Uterus (tissue), 3 donors: ENCODE measurements at regions not wholly inside any gene's neighbourhood (a gene's known extent, or its start where the extent isn't known, plus 50 kb on each side); places are given as distances from the start of the nearest gene placed in this dataset.

Experiments
- DNase-seq, 2 donors: peaks; one replicate each; pipeline ENCODE4 v3.0.0-alpha.2; 2019 to 2020
- H3K27ac ChIP-seq, 2 donors: fragments of 200-600 bp; sonication (generic); 1 replicate in 1 of 2; 2 replicates in 1 of 2; pipeline ENCODE4 v1.5.1; 2016 to 2018
- H3K27me3 ChIP-seq, 2 donors: fragments of 200-600 bp; sonication (generic); one replicate each; pipeline ENCODE4 v1.5.1; 2018 to 2019; ENCODE audit warnings: control low read depth in 1 of 2
- H3K36me3 ChIP-seq, 2 donors: fragments of 200-600 bp; sonication (generic); one replicate each; pipeline ENCODE4 v1.5.1; 2019; ENCODE audit warnings: control low read depth in 1 of 2
- H3K4me1 ChIP-seq, 2 donors: fragments of 200-600 bp; sonication (generic); one replicate each; pipeline ENCODE4 v1.5.1; 2018 to 2019; ENCODE audit warnings: control low read depth in 1 of 2
- H3K4me3 ChIP-seq, 2 donors: fragments of 200-600 bp; sonication (generic); 1 replicate in 1 of 2; 2 replicates in 1 of 2; pipeline ENCODE4 v1.5.1; 2018 to 2019; ENCODE audit warnings: mild to moderate bottlenecking in 1 of 2
- H3K9me3 ChIP-seq, 2 donors: fragments of 200-600 bp; sonication (generic); one replicate each; pipeline ENCODE4 v1.5.1; 2019; ENCODE audit warnings: control low read depth in 1 of 2
- POLR2A ChIP-seq, 2 donors: fragments of 450-650 bp; IDR thresholded peaks; one replicate each; pipeline ENCODE4 v1.6.1; 2016; ENCODE audit warnings: antibody characterized with exemption in 2 of 2, mild to moderate bottlenecking in 1 of 2, moderate library complexity in 1 of 2
- intact Hi-C: fragments of 100-400 bp; cut with DNase I; formaldehyde crosslinking; loops from one replicate; pipeline ENCODE4 v1.15.1; 2023; ENCODE audit warnings: low total_unique reads
- TF ChIP-seq, protein P1 (sequence below), 4 experiments: fragments of 200-600 bp in 2 of 4; fragments of 450-650 bp in 2 of 4; sonication (generic) in 2 of 4; IDR thresholded peaks; one replicate each; pipeline ENCODE4 v1.5.1; 2016 to 2019; ENCODE audit warnings: antibody characterized with exemption in 4 of 4, mild to moderate bottlenecking in 2 of 4, moderate library complexity in 1 of 4
- donor health status: DM: yes; HTN: yes; CAD: no.

DNA sequence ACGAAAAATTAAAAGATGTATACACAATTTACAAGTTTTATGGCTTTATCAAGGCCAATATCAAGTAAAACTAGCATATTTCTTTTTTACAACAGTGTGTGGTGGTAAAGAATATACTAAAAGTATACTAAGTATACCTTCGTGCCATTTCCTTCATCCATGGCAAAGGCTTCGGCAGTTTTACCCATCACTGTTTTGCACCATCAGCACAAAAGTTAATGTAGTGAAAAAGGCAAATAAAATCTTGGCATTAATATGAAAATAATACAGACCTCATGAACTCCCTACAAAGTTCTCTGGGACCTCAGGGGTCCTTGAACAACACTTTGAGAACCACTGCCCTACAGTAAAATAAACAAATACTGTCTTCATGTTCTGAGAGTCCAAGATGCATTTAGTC, 312.3 kb upstream of the NREP start:
- Histone ChIP-seq H3K27ac (no peak overlapping the region), H3K27me3 (no peaks in the 10 kb centered on the region), H3K4me3 (no peak overlapping the region), H3K36me3 (no peaks in the 10 kb centered on the region), H3K4me1 (no peaks in the 10 kb centered on the region), H3K9me3 (no peaks in the 10 kb centered on the region)
- no peak for DNase-seq
- intact Hi-C loops = no loop called here
- no peak for TF ChIP-seq POLR2A (IDR thresholded peaks at IDR 0.05)
- TF ChIP-seq, protein P1, sequence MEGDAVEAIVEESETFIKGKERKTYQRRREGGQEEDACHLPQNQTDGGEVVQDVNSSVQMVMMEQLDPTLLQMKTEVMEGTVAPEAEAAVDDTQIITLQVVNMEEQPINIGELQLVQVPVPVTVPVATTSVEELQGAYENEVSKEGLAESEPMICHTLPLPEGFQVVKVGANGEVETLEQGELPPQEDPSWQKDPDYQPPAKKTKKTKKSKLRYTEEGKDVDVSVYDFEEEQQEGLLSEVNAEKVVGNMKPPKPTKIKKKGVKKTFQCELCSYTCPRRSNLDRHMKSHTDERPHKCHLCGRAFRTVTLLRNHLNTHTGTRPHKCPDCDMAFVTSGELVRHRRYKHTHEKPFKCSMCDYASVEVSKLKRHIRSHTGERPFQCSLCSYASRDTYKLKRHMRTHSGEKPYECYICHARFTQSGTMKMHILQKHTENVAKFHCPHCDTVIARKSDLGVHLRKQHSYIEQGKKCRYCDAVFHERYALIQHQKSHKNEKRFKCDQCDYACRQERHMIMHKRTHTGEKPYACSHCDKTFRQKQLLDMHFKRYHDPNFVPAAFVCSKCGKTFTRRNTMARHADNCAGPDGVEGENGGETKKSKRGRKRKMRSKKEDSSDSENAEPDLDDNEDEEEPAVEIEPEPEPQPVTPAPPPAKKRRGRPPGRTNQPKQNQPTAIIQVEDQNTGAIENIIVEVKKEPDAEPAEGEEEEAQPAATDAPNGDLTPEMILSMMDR (IDR thresholded peaks at IDR 0.05) = no peak

- intact Hi-C loops = no loop called here
- Histone ChIP-seq H3K27me3 (no peaks in the 10 kb centered on the region), H3K27ac (no peak overlapping the region), H3K4me1 (no peaks in the 10 kb centered on the region), H3K36me3 (no peaks in the 10 kb centered on the region), H3K9me3 (no peaks in the 10 kb centered on the region), H3K4me3 (no peak overlapping the region)
- TF ChIP-seq, protein P1 (IDR thresholded peaks at IDR 0.05) = no peak
- TF ChIP-seq POLR2A (IDR thresholded peaks at IDR 0.05) = no peak
- DNase-seq = no peak
Measured at GRCh38 chr5:112068593-112068992, 311.6 kb upstream of the NREP start.

DNA sequence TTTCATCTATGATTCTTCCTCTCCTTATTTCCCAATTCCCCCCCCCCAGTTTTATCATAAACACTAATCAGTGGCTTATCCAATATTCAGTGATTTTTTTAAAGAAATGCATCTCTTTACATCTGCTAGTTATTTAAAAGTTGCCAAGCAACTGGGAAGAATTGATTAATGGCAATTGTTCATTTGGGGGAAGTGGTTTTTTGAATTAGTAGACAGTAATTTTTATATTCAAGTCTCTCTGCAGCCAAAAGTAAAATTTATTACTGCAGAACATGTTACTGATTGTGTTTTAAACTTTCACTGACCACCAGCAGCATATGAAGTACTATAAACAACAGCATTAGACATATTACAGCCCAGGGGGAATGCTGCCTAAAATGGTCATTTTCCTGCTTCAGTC, 308.8 kb upstream of the NREP start:
- no peak for DNase-seq
- Histone ChIP-seq H3K27ac (no peak overlapping the region), H3K36me3 (no peaks in the 10 kb centered on the region), H3K4me3 (no peak overlapping the region), H3K4me1 (no peaks in the 10 kb centered on the region), H3K27me3 (no peaks in the 10 kb centered on the region), H3K9me3 (no peaks in the 10 kb centered on the region)
- TF ChIP-seq, protein P1 (IDR thresholded peaks at IDR 0.05) = no peak
- TF ChIP-seq POLR2A (IDR thresholded peaks at IDR 0.05) = no peak
- intact Hi-C loops = no loop called here

- H3K9me3 ChIP-seq = no peaks in the 10 kb centered on the region
- H3K27me3 ChIP-seq = no peaks in the 10 kb centered on the region
- TF ChIP-seq, protein P1 (IDR thresholded peaks at IDR 0.05) = no peak
- no peak for TF ChIP-seq POLR2A (IDR thresholded peaks at IDR 0.05)
- H3K27ac ChIP-seq = no peak overlapping the region
- H3K4me1 ChIP-seq = no peaks in the 10 kb centered on the region
- no peaks in the 10 kb centered on the region for H3K36me3 ChIP-seq
- DNase-seq = no peak
- no peak overlapping the region for H3K4me3 ChIP-seq
- intact Hi-C loops = no loop called here
Measured at GRCh38 chr5:112064956-112065355, 308.0 kb upstream of the NREP start.

DNA sequence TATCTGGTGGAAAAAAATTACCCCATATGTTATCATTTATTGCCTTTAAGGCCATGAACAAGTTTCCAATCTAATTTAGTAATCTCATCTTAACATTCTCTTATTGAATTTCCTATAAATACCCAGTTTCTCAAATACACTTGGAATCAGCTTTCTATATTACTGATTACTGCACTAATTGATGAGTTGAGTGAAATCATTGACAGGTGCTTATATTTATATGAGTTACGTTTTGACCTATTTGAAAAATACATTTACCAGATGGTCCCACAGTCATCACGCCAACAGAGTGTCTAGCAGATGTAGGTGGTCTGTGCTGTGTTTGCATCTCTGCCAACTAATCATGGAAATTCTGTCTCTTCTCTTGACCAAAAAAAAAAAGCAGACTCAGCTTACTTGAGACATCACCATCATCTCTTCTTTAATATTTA, 307.3 kb upstream of the NREP start:
- TF ChIP-seq POLR2A (IDR thresholded peaks at IDR 0.05) = no peak
- TF ChIP-seq, protein P1 (IDR thresholded peaks at IDR 0.05) = no peak
- DNase-seq = no peak
- Histone ChIP-seq H3K4me1 (no peaks in the 10 kb centered on the region), H3K27ac (no peak overlapping the region), H3K4me3 (no peak overlapping the region), H3K9me3 (no peaks in the 10 kb centered on the region), H3K27me3 (no peaks in the 10 kb centered on the region), H3K36me3 (no peaks in the 10 kb centered on the region)
- intact Hi-C loops = no loop called here
